Left kidney (tissue), 1 donor: ENCODE measurements at regions not wholly inside any gene's neighbourhood (a gene's known extent, or its start where the extent isn't known, plus 50 kb on each side); places are given as distances from the start of the nearest gene placed in this dataset.

Source experiments
- DNase-seq: peaks from one replicate; pipeline ENCODE4 v3.0.0-alpha.2; 2013

GRCh38 chr13:29925457-29926097 is 75.2 kb upstream of the UBL3 start:
- DNase-seq = peak; percentile 42

DNA sequence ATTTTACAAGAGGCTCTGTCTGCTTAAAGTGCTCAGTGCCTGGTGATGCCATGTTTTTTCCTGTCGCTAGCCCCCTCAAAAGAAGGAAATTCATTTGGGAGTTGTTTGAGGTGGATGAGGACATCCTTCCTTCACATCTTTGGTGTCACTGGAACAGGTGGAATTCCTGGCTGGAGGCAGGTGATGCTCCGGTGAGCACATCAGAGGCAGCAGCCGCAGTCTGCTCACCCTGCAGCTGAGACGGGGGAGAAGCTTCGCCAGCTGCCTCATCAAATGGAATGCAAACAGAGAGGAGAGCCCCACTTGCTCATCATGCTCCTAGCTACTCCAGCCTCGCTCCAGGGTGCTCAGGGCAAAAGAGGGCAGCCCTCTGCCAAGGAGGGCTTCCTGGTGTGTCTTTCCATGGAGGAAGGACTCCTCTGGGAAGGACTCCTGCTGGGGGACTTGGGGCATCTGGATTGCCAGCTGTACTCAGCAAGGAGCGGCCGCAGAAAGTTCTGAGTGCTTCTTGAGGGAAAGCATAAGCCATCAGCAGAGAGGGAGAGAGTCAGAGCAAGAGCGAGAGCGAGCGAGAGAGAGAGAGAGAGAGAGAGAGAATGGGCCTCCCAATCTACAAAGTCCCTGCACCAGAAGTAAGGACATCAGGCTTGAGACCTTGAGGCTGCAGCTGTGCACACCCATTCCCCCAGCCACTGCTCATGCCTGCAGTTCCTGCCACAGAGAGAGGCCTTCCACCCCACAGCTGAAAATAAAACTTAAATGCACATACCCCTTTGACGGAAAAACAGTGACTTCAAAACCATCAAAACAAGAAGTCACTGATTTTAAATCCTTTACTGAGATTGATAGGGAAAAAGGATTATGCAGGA is 74.3 kb upstream of the UBL3 start:
- DNase-seq = peak; percentile 34

- DNase-seq = peak; percentile 81
Measured at GRCh38 chr13:29923554-29924481, 73.4 kb upstream of the UBL3 start.

- DNase-seq = no peak
Measured at GRCh38 chr13:29922896-29923295, 72.5 kb upstream of the UBL3 start.

DNA sequence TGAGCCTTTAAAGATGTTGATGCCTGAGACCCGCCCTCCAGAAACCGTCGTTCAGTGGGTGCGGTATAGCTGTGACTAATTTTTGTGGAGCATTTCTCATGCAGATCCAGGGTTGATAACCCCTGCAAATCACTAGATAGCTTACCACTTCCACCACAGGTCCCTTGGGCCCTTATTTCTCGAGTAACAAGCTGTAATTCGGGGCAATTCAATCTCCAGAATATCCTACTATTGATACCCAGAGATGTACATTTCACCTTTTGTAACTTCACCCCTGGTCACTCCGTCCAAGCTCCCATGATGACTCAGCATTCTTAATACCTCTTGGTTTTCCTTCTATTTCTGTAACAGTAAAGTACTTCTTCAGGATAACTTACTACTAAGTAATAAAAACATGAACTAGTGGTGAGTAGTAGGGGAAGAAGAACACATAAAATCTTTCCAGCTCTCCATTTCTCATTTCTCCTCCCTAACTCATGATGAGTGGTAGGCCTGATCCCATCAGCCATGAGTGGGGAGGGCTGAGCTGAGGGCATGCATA is 71.9 kb upstream of the UBL3 start:
- DNase-seq = no peak

GRCh38 chr13:29921542-29921941 is 71.1 kb upstream of the UBL3 start:
- DNase-seq = no peak

DNA sequence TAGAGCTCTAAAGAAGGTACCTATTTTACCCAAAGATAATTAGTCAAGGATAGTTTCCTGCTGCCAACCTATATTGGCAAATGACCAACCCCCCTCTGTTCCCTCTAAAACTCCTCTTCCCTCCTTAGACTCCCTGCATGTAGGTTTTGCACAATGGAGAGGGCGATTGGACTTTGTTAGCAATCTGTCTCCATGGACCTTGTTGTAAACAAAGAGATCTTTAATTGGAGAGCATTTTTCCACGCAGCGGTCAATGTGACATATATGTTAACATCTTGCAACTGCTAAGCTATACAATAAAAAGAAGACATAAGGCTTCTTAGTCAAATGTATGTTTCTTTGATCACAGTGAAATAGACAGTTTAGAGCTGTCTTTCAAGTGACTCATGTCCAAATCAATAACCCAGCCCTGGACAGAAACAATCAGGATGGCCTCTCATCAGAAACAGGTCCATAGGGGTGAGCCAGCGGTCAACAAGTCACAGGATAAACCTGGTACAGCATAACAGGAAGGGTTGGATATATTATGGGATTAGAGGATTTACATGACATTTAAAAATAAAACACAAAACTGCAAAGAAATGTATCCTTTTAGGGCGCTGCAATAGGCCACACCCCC is 69.7 kb upstream of the UBL3 start:
- DNase-seq = no peak

DNA sequence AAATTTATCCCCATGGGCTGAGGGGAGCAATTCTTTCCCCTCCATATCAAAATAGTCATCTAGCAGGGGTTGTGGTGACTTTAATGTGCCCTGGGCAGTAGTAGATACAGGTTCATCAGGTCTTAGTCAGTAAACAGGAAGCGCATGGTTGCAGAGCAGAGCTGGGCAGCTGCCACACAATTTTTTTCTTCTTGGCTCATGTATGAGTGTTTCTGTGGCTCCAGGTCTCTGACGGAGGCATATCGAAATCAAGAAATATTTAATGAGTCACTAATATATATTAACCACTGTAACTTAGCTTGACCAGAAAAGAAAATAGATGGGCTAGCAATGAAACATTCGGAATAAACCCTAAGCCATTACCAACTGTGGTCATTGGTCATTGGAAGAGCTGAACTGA is 68.4 kb upstream of the UBL3 start:
- no peak for DNase-seq

DNA sequence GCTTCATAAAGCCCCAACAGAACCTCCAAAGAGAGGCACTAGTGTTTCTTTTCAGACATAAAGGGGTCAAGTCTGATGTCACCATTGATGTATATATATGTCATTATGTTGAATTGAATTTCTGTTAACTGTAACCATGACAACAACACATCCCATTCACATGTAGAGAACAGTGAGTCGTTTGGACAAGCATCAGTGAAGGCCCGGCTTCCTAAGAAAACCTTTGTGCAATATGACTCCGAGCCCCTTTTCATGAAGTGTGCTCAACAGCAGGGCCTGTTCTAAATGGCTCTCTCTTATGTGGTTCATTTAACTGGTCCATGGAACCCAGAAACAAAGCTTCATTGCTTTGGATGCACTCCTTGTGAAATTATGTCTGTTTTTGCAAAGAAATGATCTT is 67.2 kb upstream of the UBL3 start:
- no peak for DNase-seq

GRCh38 chr13:29914581-29914980 is 64.2 kb upstream of the UBL3 start:
- DNase-seq = no peak

DNA sequence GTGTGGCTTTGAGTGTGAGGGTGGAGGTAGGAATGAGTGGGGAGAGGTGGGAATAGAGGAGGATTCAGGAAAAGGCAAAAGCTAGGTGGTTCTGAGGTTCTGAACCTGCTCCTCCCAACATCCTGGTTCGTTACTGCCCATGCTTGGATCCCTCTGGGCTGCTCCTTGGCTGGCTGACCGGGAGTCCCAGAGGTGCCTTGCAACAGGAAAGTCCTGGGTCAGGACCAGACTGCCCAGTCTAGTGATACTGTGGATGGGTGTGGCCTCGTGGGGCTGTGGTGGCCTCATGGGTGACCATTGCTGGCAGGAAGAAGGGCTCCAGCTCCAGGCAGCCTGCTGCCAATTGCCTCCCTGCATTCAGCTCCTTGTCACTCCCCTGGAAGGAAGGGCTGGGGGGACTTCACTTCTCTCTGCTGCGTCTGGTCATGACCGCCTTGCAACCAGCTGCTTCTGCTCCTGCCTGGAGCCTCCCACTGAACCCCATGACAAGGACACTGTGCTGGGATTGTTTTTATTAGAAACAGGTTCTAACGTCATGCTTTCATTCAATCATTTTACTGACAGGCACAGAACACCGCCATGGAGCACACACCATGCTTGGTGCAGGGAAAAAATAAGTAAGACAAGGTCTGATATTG is 61.5 kb upstream of the UBL3 start:
- no peak for DNase-seq

- no peak for DNase-seq
Measured at GRCh38 chr13:29909975-29910674, 59.7 kb upstream of the UBL3 start.

- no peak for DNase-seq
Measured at GRCh38 chr13:29909081-29909730, 58.8 kb upstream of the UBL3 start.

DNA sequence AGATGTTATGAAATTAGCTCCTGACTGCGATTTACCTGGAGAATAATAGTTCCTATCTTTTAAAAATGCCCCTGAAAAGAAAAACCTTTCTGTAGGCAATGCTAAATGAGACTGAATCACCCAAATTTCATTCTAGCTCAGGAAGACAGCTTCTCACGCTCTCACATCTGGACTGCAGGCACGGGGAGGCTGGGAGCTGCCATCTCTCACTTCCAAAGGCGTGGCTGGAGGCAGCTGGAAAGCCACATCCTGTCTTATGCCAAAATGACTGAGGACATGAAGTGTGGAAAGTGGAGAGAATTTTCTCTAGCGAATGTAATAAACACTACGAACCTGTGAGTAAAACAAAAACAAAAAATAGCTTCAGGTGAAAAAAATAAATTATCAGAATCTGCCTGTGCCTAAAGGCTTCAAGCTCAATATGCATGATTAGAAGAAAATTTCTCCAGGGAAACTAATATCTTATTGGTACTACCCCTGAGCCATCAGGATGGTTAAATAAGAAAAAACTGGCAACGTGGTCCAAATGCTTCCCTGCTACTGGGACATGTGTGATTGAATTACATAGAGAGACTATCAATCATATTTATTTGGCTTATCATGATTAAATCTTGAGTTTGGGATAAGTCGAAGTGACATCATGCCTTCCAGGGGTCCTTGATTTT is 58.1 kb upstream of the UBL3 start:
- no peak for DNase-seq

GRCh38 chr13:29907670-29908069 is 57.3 kb upstream of the UBL3 start:
- DNase-seq = no peak

GRCh38 chr13:29906432-29907011 is 56.1 kb upstream of the UBL3 start:
- no peak for DNase-seq

- no peak for DNase-seq
Measured at GRCh38 chr13:29905845-29906244, 55.4 kb upstream of the UBL3 start.

DNA sequence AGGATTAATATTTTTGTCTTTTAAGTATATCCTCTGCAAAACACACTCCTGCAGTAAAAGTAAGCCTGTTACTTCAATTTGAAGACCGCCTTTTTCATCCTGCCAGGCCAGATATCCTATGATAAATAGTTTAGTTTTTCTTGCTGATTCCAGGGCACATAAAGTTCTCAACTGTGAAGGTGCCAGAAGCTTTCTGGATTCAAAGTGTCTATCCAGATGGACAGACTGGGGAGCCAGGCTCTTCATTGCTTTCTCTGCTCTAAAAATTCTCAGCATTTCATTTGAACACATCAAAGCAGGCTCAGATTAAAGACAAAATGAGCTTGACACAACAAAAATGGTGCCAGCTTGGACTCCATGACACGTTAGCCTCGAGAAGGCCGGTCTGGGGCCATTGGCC is 53.6 kb upstream of the UBL3 start:
- DNase-seq = no peak

GRCh38 chr13:29903543-29903942 is 53.1 kb upstream of the UBL3 start:
- no peak for DNase-seq
